ENCODE measurements at regions not wholly inside any gene's neighbourhood (a gene's known extent, or its start where the extent isn't known, plus 50 kb on each side); places are given as distances from the start of the nearest gene placed in this dataset.
A peak's percentile ranks its signal among the peaks of the same experiment; 100 is the strongest.

DNA sequence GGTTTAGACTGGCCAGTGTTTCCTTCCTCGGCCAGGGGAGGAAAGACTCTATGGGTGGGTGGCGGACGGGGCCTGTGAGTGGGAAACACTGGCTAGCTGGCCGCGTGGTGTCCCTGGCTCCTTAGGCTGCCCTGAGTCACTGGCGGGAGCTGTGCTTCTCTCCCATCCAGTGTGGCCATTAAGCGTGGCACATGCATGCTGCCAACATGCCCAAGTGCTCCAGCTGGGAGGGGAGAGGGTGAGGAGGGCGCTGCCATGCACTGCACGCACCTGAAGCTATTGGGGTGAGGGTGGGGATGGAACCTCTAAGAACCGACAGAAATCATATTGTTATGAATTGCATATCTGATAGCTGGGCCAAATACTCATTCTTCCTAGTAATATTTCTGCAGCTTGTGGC, 270.8 kb downstream of the CALCRL start:
- H4K91ac ChIP-seq (ENCODE audit: low read depth, low read length), result no peak overlapping the region
- no peak overlapping the region for H4K8ac ChIP-seq (ENCODE audit: low read depth, low read length)
- H3K18ac ChIP-seq (ENCODE audit: low read length), result no peak overlapping the region
- H3K14ac ChIP-seq (ENCODE audit: low read length), result no peak overlapping the region
- no peak overlapping the region for H4K12ac ChIP-seq (ENCODE audit: low read depth, low read length)
- H3K4me2 ChIP-seq (ENCODE audit: low read length), result no peak overlapping the region
- H3K27me3 ChIP-seq (ENCODE audit: insufficient read depth, low read length), result no peaks in the 10 kb centered on the region
- DNase-seq, result no peak
- no peaks in the 10 kb centered on the region for H3K79me2 ChIP-seq (ENCODE audit: control insufficient read depth, insufficient read depth, low read length, poor library complexity)
- H3K9ac ChIP-seq (ENCODE audit: low read length), result no peak overlapping the region
- H3K79me1 ChIP-seq (ENCODE audit: low read length), result no peaks in the 10 kb centered on the region
- H2AFZ ChIP-seq (ENCODE audit: insufficient read depth, low read length, poor library complexity), result no peak overlapping the region
- no peak overlapping the region for H2BK120ac ChIP-seq (ENCODE audit: insufficient read depth, low read length, poor library complexity)
- no peak overlapping the region for H3K27ac ChIP-seq (ENCODE audit: low read depth, low read length)
- H2AK5ac ChIP-seq (ENCODE audit: low read length), result no peak overlapping the region
- WGBS (ENCODE audit: extremely low coverage, insufficient coverage, insufficient read length), result no CpG with 5 or more reads among the region's 10 CpGs
- H3K4me3 ChIP-seq (ENCODE audit: low read depth, low read length), result peak overlapping the region; percentile 23
- H2BK12ac ChIP-seq (ENCODE audit: low read length), result no peak overlapping the region
- H3K23ac ChIP-seq (ENCODE audit: low read length), result no peak overlapping the region
- H3K9me3 ChIP-seq (ENCODE audit: insufficient read depth, low read depth, low read length), result no peaks in the 10 kb centered on the region
- no peak overlapping the region for H3K4ac ChIP-seq (ENCODE audit: low read depth, low read length)
- H3K36me3 ChIP-seq (ENCODE audit: control insufficient read depth in 1 of 2, insufficient read depth in 2 of 2, low read length in 2 of 2), result no peaks in the 10 kb centered on the region
- no peaks in the 10 kb centered on the region for H3K4me1 ChIP-seq (ENCODE audit: control insufficient read depth in 1 of 2, insufficient read depth in 2 of 2, low read length in 2 of 2)
- no peak overlapping the region for H2BK5ac ChIP-seq (ENCODE audit: low read depth, low read length, poor library complexity)

DNA sequence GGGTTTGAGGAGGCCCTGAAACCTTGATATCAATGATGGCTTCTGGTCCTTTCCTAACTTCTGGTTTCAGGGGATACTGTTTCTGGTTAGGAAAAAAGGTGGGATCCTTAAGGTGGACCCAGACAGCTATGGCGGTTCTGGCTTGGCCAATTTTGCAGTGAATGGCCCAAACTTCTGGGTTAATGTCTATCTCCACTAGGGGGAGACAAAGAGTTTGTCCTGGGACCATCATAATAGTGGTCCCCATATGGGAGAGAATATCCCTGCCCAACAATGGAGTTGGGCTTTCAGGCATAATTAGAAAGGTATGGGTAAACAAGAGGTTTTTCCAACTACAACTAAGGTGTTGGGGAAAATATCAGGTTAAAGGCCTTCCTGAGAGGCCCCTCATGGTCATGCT, 273.5 kb downstream of the CALCRL start:
- Histone ChIP-seq H3K27ac (ENCODE audit: low read depth, low read length) (no peak overlapping the region), H4K12ac (ENCODE audit: low read depth, low read length) (no peak overlapping the region), H3K18ac (ENCODE audit: low read length) (no peak overlapping the region), H3K14ac (ENCODE audit: low read length) (no peak overlapping the region), H3K4me3 (ENCODE audit: low read depth, low read length) (no peak overlapping the region), H2BK120ac (ENCODE audit: insufficient read depth, low read length, poor library complexity) (no peak overlapping the region), H2AK5ac (ENCODE audit: low read length) (no peak overlapping the region), H4K8ac (ENCODE audit: low read depth, low read length) (no peak overlapping the region), H2BK5ac (ENCODE audit: low read depth, low read length, poor library complexity) (no peak overlapping the region), H3K4me2 (ENCODE audit: low read length) (no peak overlapping the region), H3K27me3 (ENCODE audit: insufficient read depth, low read length) (no peaks in the 10 kb centered on the region), H3K23ac (ENCODE audit: low read length) (no peak overlapping the region), H3K36me3 (ENCODE audit: control insufficient read depth in 1 of 2, insufficient read depth in 2 of 2, low read length in 2 of 2) (no peaks in the 10 kb centered on the region), H3K79me2 (ENCODE audit: control insufficient read depth, insufficient read depth, low read length, poor library complexity) (no peaks in the 10 kb centered on the region), H2BK12ac (ENCODE audit: low read length) (no peak overlapping the region), H2AFZ (ENCODE audit: insufficient read depth, low read length, poor library complexity) (no peak overlapping the region), H3K79me1 (ENCODE audit: low read length) (no peaks in the 10 kb centered on the region), H3K9me3 (ENCODE audit: insufficient read depth, low read depth, low read length) (no peaks in the 10 kb centered on the region), H3K4me1 (ENCODE audit: control insufficient read depth in 1 of 2, insufficient read depth in 2 of 2, low read length in 2 of 2) (no peaks in the 10 kb centered on the region), H4K91ac (ENCODE audit: low read depth, low read length) (no peak overlapping the region), H3K9ac (ENCODE audit: low read length) (no peak overlapping the region), H3K4ac (ENCODE audit: low read depth, low read length) (no peak overlapping the region)
- DNase-seq, result peak in 1 of 2 donors; percentile 31
- no CpG with 5 or more reads among the region's 1 CpG for WGBS (ENCODE audit: extremely low coverage, insufficient coverage, insufficient read length)

DNA sequence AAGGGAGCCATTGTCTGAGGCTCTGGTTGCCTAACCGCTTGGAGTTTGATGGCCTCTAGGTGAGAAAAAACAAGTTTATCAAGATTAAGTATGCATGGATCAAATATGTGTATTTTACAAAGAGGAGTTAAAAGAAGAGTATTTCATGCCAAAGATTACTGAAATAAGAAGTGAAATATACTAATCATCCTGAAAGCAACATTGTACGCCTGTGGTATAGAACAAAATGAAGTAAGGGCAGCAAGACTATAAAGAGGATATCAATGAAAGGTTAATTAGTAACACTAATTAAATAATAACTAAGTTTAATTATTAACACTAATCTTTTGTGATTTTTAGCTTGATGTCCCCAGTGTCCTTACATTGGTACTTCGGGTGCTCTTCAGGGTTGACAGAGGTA, 276.7 kb downstream of the CALCRL start:
- H3K4ac ChIP-seq (ENCODE audit: low read depth, low read length), result no peak overlapping the region
- no peak overlapping the region for H3K18ac ChIP-seq (ENCODE audit: low read length)
- no peaks in the 10 kb centered on the region for H3K79me2 ChIP-seq (ENCODE audit: control insufficient read depth, insufficient read depth, low read length, poor library complexity)
- no peaks in the 10 kb centered on the region for H3K36me3 ChIP-seq (ENCODE audit: control insufficient read depth in 1 of 2, insufficient read depth in 2 of 2, low read length in 2 of 2)
- H3K27ac ChIP-seq (ENCODE audit: low read depth, low read length), result no peak overlapping the region
- no peak overlapping the region for H3K9ac ChIP-seq (ENCODE audit: low read length)
- H2AFZ ChIP-seq (ENCODE audit: insufficient read depth, low read length, poor library complexity), result no peak overlapping the region
- no peaks in the 10 kb centered on the region for H3K27me3 ChIP-seq (ENCODE audit: insufficient read depth, low read length)
- DNase-seq, result no peak
- no peak overlapping the region for H2BK12ac ChIP-seq (ENCODE audit: low read length)
- H3K79me1 ChIP-seq (ENCODE audit: low read length), result no peaks in the 10 kb centered on the region
- no CpG with 5 or more reads among the region's 3 CpGs for WGBS (ENCODE audit: extremely low coverage, insufficient coverage, insufficient read length)
- no peak overlapping the region for H3K4me2 ChIP-seq (ENCODE audit: low read length)
- no peaks in the 10 kb centered on the region for H3K4me1 ChIP-seq (ENCODE audit: control insufficient read depth in 1 of 2, insufficient read depth in 2 of 2, low read length in 2 of 2)
- no peak overlapping the region for H3K23ac ChIP-seq (ENCODE audit: low read length)
- no peak overlapping the region for H3K14ac ChIP-seq (ENCODE audit: low read length)
- H4K12ac ChIP-seq (ENCODE audit: low read depth, low read length), result no peak overlapping the region
- H4K8ac ChIP-seq (ENCODE audit: low read depth, low read length), result no peak overlapping the region
- no peak overlapping the region for H4K91ac ChIP-seq (ENCODE audit: low read depth, low read length)
- H2BK5ac ChIP-seq (ENCODE audit: low read depth, low read length, poor library complexity), result no peak overlapping the region
- H3K4me3 ChIP-seq (ENCODE audit: low read depth, low read length), result no peak overlapping the region
- H2AK5ac ChIP-seq (ENCODE audit: low read length), result no peak overlapping the region
- H3K9me3 ChIP-seq (ENCODE audit: insufficient read depth, low read depth, low read length), result no peaks in the 10 kb centered on the region
- H2BK120ac ChIP-seq (ENCODE audit: insufficient read depth, low read length, poor library complexity), result no peak overlapping the region

DNA sequence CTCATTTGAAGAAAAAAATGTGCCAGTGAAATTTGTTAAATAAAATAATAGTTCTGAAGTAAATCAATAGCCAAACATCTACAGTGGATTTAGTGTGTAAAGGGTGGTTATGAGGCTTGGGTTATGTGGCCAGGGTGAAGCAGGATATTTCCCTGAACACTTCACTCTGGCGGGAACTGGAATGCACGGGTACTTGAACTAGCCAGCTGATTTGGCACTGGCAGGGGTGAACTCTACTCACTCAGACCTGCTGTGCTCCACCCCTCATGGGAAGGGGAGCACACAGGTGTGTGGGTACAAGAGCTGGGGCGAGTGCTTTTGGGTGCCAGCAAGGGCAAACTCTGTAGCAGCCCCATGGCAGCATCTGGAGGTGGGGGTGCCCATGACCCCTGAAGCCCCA, 278.2 kb downstream of the CALCRL start:
- no peaks in the 10 kb centered on the region for H3K79me2 ChIP-seq (ENCODE audit: control insufficient read depth, insufficient read depth, low read length, poor library complexity)
- no peak for DNase-seq
- H2AFZ ChIP-seq (ENCODE audit: insufficient read depth, low read length, poor library complexity), result no peak overlapping the region
- H2BK5ac ChIP-seq (ENCODE audit: low read depth, low read length, poor library complexity), result no peak overlapping the region
- H3K4me1 ChIP-seq (ENCODE audit: control insufficient read depth in 1 of 2, insufficient read depth in 2 of 2, low read length in 2 of 2), result no peaks in the 10 kb centered on the region
- no peak overlapping the region for H4K8ac ChIP-seq (ENCODE audit: low read depth, low read length)
- H3K4me2 ChIP-seq (ENCODE audit: low read length), result no peak overlapping the region
- H4K91ac ChIP-seq (ENCODE audit: low read depth, low read length), result no peak overlapping the region
- H3K23ac ChIP-seq (ENCODE audit: low read length), result no peak overlapping the region
- no peak overlapping the region for H4K12ac ChIP-seq (ENCODE audit: low read depth, low read length)
- H2BK12ac ChIP-seq (ENCODE audit: low read length), result no peak overlapping the region
- no peak overlapping the region for H2AK5ac ChIP-seq (ENCODE audit: low read length)
- WGBS (ENCODE audit: extremely low coverage, insufficient coverage, insufficient read length), result no CpG with 5 or more reads among the region's 3 CpGs
- H3K9me3 ChIP-seq (ENCODE audit: insufficient read depth, low read depth, low read length), result no peaks in the 10 kb centered on the region
- H3K9ac ChIP-seq (ENCODE audit: low read length), result no peak overlapping the region
- H3K79me1 ChIP-seq (ENCODE audit: low read length), result no peaks in the 10 kb centered on the region
- no peak overlapping the region for H3K18ac ChIP-seq (ENCODE audit: low read length)
- H3K4me3 ChIP-seq (ENCODE audit: low read depth, low read length), result no peak overlapping the region
- no peak overlapping the region for H3K27ac ChIP-seq (ENCODE audit: low read depth, low read length)
- no peaks in the 10 kb centered on the region for H3K36me3 ChIP-seq (ENCODE audit: control insufficient read depth in 1 of 2, insufficient read depth in 2 of 2, low read length in 2 of 2)
- no peak overlapping the region for H3K14ac ChIP-seq (ENCODE audit: low read length)
- no peak overlapping the region for H2BK120ac ChIP-seq (ENCODE audit: insufficient read depth, low read length, poor library complexity)
- H3K4ac ChIP-seq (ENCODE audit: low read depth, low read length), result no peak overlapping the region
- H3K27me3 ChIP-seq (ENCODE audit: insufficient read depth, low read length), result no peaks in the 10 kb centered on the region
